OCI-LY1 (cell line): ENCODE measurements at regions not wholly inside any gene's neighbourhood (a gene's known extent, or its start where the extent isn't known, plus 50 kb on each side); places are given as distances from the start of the nearest gene placed in this dataset.

Experiments
- H2AFZ ChIP-seq: fragments of 200-600 bp; sonication (generic), shearing (Covaris generic); 2 replicates; pipeline ENCODE4 v1.6.0; 2014; ENCODE audit warnings: antibody characterized with exemption, mild to moderate bottlenecking, low read length
- H3F3A ChIP-seq: fragments of 200-600 bp; sonication (generic), shearing (Covaris generic); 2 replicates; pipeline ENCODE4 v1.6.0; 2014; ENCODE audit warnings: mild to moderate bottlenecking, antibody characterized with exemption, low read length, moderate library complexity; ENCODE audit not compliant: insufficient read depth
- H3K27ac ChIP-seq: fragments of 200-600 bp; sonication (generic); 2 replicates; pipeline ENCODE4 v1.5.1; 2014; ENCODE audit warnings: low read length, mixed run types, mild to moderate bottlenecking, low read depth; ENCODE audit not compliant: poor library complexity, severe bottlenecking
- H3K27me3 ChIP-seq: fragments of 200-600 bp; sonication (generic); 2 replicates; pipeline ENCODE4 v1.6.0; 2014; ENCODE audit warnings: antibody characterized with exemption, mild to moderate bottlenecking, low read length, moderate library complexity; ENCODE audit not compliant: insufficient read depth
- H3K36me3 ChIP-seq: fragments of 200-600 bp; sonication (generic); 2 replicates; pipeline ENCODE4 v1.6.1; 2014; ENCODE audit warnings: mild to moderate bottlenecking, antibody characterized with exemption, low read length, moderate library complexity, mixed read lengths; ENCODE audit not compliant: insufficient read depth
- H3K4me1 ChIP-seq: fragments of 200-600 bp; sonication (generic); 2 replicates; pipeline ENCODE4 v1.5.1; 2014; ENCODE audit warnings: mild to moderate bottlenecking, low read length, moderate library complexity; ENCODE audit not compliant: insufficient read depth, severe bottlenecking
- H3K4me2 ChIP-seq: fragments of 200-600 bp; sonication (generic), shearing (Covaris generic); 2 replicates; pipeline ENCODE4 v1.6.1; 2014; ENCODE audit warnings: low read length
- H3K4me3 ChIP-seq: fragments of 200-600 bp; sonication (generic); 2 replicates; pipeline ENCODE4 v1.5.1; 2014; ENCODE audit warnings: low read length, low read depth, mild to moderate bottlenecking, mixed read lengths; ENCODE audit not compliant: poor library complexity, severe bottlenecking
- H3K79me2 ChIP-seq: fragments of 200-600 bp; shearing (Covaris generic); 2 replicates; pipeline ENCODE4 v1.6.1; 2016; ENCODE audit warnings: mixed run types, low read length, mixed read lengths; ENCODE audit not compliant: insufficient read depth
- H3K9ac ChIP-seq: fragments of 200-600 bp; sonication (generic), shearing (Covaris generic); 2 replicates; pipeline ENCODE4 v1.6.1; 2014; ENCODE audit warnings: mild to moderate bottlenecking, low read length, mixed read lengths
- H3K9me2 ChIP-seq: fragments of 200-600 bp; sonication (generic), shearing (Covaris generic); 2 replicates; pipeline ENCODE4 v1.6.1; 2014; ENCODE audit warnings: low read depth, mild to moderate bottlenecking, low read length, mixed read lengths
- H3K9me3 ChIP-seq: fragments of 200-600 bp; shearing (Covaris generic); 2 replicates; pipeline ENCODE4 v1.6.1; 2014; ENCODE audit warnings: low read length, mixed read lengths
- H4K20me1 ChIP-seq: fragments of 200-600 bp; sonication (generic), shearing (Covaris generic); 2 replicates; pipeline ENCODE4 v1.6.0; 2016; ENCODE audit warnings: mild to moderate bottlenecking, low read length; ENCODE audit not compliant: insufficient read depth
- EZH2 ChIP-seq: fragments of 200-600 bp; sonication (generic), shearing (Covaris generic); IDR thresholded peaks from 2 replicates; pipeline ENCODE4 v1.8.0; 2017; ENCODE audit warnings: borderline replicate concordance, mixed run types, mild to moderate bottlenecking, antibody characterized with exemption, low read length, moderate library complexity, mixed read lengths
- TF ChIP-seq, protein P1 (sequence below): fragments of 200-600 bp; sonication (generic), shearing (Covaris generic); IDR thresholded peaks from 2 replicates; pipeline ENCODE4 v1.5.1; 2017; ENCODE audit warnings: mild to moderate bottlenecking, antibody characterized with exemption, low read length, moderate library complexity, mixed read lengths

DNA sequence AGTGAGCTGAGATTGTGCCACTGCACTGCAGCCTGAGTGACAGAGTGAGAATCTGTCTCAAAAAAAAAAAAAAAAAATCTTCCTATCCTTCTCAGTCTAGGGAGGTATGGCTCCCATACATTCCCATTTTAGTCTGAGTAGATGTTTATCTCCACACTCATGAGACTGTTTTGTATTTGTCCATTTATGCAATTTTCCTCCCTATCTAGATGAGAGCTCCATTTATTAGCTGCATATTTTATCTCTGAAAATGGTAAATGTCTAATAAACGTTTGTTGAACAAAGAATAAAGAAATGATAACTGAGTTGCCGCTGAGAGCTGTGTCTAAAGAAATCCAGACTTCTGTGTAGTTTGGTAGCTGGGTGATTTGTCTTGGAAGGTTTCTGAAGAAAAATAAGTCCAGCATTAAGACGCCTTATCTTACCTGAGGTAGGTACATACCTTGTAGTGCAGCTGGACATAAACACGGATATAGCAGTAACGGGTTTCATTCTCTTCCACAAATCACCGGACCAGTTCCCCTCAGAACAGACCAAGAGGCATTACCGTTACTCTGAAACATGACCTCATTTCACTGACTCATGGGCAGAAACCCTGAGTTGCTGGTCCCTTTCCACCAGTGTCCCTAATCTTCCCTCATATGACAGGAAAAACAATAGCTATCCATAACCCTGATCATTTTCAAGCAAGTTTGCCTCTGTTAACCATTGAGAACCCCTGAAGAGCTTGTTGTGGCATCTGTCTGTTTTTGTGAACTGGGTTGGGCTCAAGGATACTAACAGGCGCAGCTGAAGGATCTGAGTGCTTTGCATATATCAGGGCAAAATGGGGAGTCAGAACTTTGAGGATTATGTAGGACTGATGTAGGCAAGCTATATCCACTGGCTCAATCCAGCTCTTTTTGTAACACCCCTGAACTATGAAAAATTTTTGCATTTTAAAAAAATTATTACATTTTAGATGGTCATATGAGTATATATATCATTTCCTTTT is 177.4 kb upstream of the XYLT1 start:
- Histone ChIP-seq H3K79me2 (no peaks in the 10 kb centered on the region), H3K4me2 (no peak overlapping the region), H2AFZ (no peak overlapping the region), H3K27me3 (no peaks in the 10 kb centered on the region), H3K36me3 (no peaks in the 10 kb centered on the region), H3K27ac (no peak overlapping the region), H4K20me1 (no peaks in the 10 kb centered on the region), H3K9me2 (no peaks in the 10 kb centered on the region), H3K9me3 (no peaks in the 10 kb centered on the region), H3K9ac (no peak overlapping the region), H3K4me3 (no peak overlapping the region), H3F3A (no peaks in the 10 kb centered on the region), H3K4me1 (no peaks in the 10 kb centered on the region)
- TF ChIP-seq, protein P1, sequence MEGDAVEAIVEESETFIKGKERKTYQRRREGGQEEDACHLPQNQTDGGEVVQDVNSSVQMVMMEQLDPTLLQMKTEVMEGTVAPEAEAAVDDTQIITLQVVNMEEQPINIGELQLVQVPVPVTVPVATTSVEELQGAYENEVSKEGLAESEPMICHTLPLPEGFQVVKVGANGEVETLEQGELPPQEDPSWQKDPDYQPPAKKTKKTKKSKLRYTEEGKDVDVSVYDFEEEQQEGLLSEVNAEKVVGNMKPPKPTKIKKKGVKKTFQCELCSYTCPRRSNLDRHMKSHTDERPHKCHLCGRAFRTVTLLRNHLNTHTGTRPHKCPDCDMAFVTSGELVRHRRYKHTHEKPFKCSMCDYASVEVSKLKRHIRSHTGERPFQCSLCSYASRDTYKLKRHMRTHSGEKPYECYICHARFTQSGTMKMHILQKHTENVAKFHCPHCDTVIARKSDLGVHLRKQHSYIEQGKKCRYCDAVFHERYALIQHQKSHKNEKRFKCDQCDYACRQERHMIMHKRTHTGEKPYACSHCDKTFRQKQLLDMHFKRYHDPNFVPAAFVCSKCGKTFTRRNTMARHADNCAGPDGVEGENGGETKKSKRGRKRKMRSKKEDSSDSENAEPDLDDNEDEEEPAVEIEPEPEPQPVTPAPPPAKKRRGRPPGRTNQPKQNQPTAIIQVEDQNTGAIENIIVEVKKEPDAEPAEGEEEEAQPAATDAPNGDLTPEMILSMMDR = no peak
- no peak for TF ChIP-seq EZH2

DNA sequence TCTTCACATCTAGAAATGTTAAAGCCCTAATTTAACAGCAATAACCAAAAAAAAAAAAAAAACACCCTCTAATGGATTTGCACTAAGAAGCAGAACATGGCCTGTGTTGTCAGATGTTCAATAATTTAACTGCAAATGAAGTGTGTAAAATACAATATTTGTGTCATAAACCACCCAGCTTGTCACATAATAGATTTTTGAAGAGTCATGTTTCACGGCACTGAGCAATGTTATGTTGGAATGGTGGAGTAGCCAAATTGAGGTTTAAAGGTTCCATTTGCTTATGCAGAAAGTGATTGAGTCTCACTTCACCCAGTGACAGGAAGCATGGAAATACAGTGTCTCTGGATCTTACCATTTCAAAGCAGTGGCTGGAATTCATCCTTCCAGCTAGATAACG is 173.2 kb upstream of the XYLT1 start:
- no peaks in the 10 kb centered on the region for H3K4me1 ChIP-seq
- H3K4me2 ChIP-seq = no peak overlapping the region
- no peaks in the 10 kb centered on the region for H3K9me3 ChIP-seq
- H3K36me3 ChIP-seq = no peaks in the 10 kb centered on the region
- H3K79me2 ChIP-seq = no peaks in the 10 kb centered on the region
- H3K27ac ChIP-seq = no peak overlapping the region
- H3K4me3 ChIP-seq = no peak overlapping the region
- TF ChIP-seq EZH2 = no peak
- TF ChIP-seq, protein P1 = no peak
- H4K20me1 ChIP-seq = no peaks in the 10 kb centered on the region
- no peak overlapping the region for H2AFZ ChIP-seq
- no peaks in the 10 kb centered on the region for H3K27me3 ChIP-seq
- no peaks in the 10 kb centered on the region for H3K9me2 ChIP-seq
- no peak overlapping the region for H3K9ac ChIP-seq
- no peaks in the 10 kb centered on the region for H3F3A ChIP-seq

DNA sequence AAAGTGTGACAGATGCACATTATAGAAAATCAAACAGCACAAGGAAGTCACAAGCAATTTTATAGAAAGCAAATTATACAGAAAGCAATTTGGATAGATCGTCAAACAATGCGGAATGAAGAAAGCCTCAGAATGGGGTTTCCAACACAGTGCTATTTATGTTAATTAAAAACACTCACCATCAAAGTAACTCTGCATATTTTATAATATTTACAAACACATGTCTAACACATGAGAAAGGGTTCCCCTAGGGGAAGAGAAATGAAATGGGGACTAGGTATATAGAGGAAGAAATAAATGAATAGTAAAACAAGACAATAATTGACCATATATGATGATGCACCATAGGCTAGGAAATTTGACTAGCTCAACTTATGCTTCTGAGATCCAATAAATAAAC is 171.2 kb upstream of the XYLT1 start:
- Histone ChIP-seq H3K9me3 (no peaks in the 10 kb centered on the region), H3K27ac (no peak overlapping the region), H3K4me2 (no peak overlapping the region), H3K9ac (no peak overlapping the region), H3K4me3 (no peak overlapping the region), H3K4me1 (no peaks in the 10 kb centered on the region), H4K20me1 (no peaks in the 10 kb centered on the region), H3K79me2 (no peaks in the 10 kb centered on the region), H3K9me2 (no peaks in the 10 kb centered on the region), H3F3A (no peaks in the 10 kb centered on the region), H2AFZ (no peak overlapping the region), H3K27me3 (no peaks in the 10 kb centered on the region), H3K36me3 (no peaks in the 10 kb centered on the region)
- TF ChIP-seq EZH2 = no peak
- TF ChIP-seq, protein P1 = no peak
